ENCODE measurements at regions not wholly inside any gene's neighbourhood (a gene's known extent, or its start where the extent isn't known, plus 50 kb on each side); places are given as distances from the start of the nearest gene placed in this dataset.

- Histone ChIP-seq H3K27ac (ENCODE audit: extremely low read length, insufficient read depth, low read length) (no peak overlapping the region), H3K27me3 (ENCODE audit: control insufficient read depth in 1 of 2, insufficient read depth in 2 of 2, low read length in 2 of 2) (no peaks in the 10 kb centered on the region), H3K79me2 (ENCODE audit: insufficient read depth, low read length) (no peaks in the 10 kb centered on the region), H3K4me1 (ENCODE audit: insufficient read depth, low read length) (peaks cover 10% of the 10 kb centered on the region; the same call in 1 of the 2 replicates), H4K20me1 (ENCODE audit: insufficient read depth, low read length) (no peaks in the 10 kb centered on the region), H3K4me2 (ENCODE audit: low read depth, low read length) (0 out of 2 replicates have a peak overlapping the region, but pooled peaks have one; percentile 3), H3K4me3 (replicated peaks in 1 of 3; ENCODE audit: insufficient read depth in 1 of 3, low read depth in 2 of 3, low read length in 3 of 3) (no peak overlapping the region), H2AFZ (ENCODE audit: low read length) (no peak overlapping the region), H3K9ac (ENCODE audit: insufficient read depth, low read depth, low read length) (no peak overlapping the region), H3K36me3 (replicated peaks in 1 of 2; ENCODE audit: control insufficient read depth in 1 of 2, insufficient read depth in 2 of 2, low read length in 2 of 2) (no peaks in the 10 kb centered on the region), H3K9me3 (ENCODE audit: low read length) (peaks cover 72% of the 10 kb centered on the region)
- ATAC-seq (no peak), FAIRE-seq (no peak), DNase-seq (ENCODE audit: low spot score) (peak; percentile 16)
- intact Hi-C loops (cut with micrococcal nuclease; ENCODE audit: unreplicated experiment) (no loop called here), in situ Hi-C loops (cut with HindIII; ENCODE audit: extremely low pct_ligation_motif_present, low pct_unique_long_range_greater_than_20kb) (no loop called here)
- POLR2A ChIA-PET: no interaction called here
- BruUV-seq (replicated peaks): no TSS peak
- TF ChIP-seq MYC (CRISPR knock-in tag; IDR thresholded peaks at IDR 0.05; ENCODE audit: borderline replicate concordance): no peak
- peak; percentile 48; the same call in 1 of the 2 replicates for TF ChIP-seq FOSL2 (CRISPR knock-in tag; IDR thresholded peaks at IDR 0.05)
- no peak for TF ChIP-seq RORA (CRISPR knock-in tag; IDR thresholded peaks at IDR 0.05)
- no peak for TF ChIP-seq SATB2 (CRISPR knock-in tag; IDR thresholded peaks at IDR 0.05)
- no peak for TF ChIP-seq ZNF20 (CRISPR knock-in tag; IDR thresholded peaks at IDR 0.05)
- CTCF ChIA-PET (ENCODE audit: low intra/inter-chr PET ratio, low total read pairs): no interaction called here
- WGBS (ENCODE audit: low lambda C conversion rate): 2% methylated on average over 3 of the region's 3 CpGs
Observed at GRCh38 chr1:80656641-80657040, 1144.1 kb upstream of the ADGRL2 start.

GRCh38 chr1:80656014-80656636 is 1144.6 kb upstream of the ADGRL2 start:
- Histone ChIP-seq H4K20me1 (ENCODE audit: insufficient read depth, low read length) (no peaks in the 10 kb centered on the region), H3K4me1 (ENCODE audit: insufficient read depth, low read length) (peaks cover 10% of the 10 kb centered on the region; the same call in 1 of the 2 replicates), H3K4me2 (ENCODE audit: low read depth, low read length) (no peak overlapping the region), H3K36me3 (replicated peaks in 1 of 2; ENCODE audit: control insufficient read depth in 1 of 2, insufficient read depth in 2 of 2, low read length in 2 of 2) (no peaks in the 10 kb centered on the region), H3K79me2 (ENCODE audit: insufficient read depth, low read length) (no peaks in the 10 kb centered on the region), H3K4me3 (replicated peaks in 1 of 3; ENCODE audit: insufficient read depth in 1 of 3, low read depth in 2 of 3, low read length in 3 of 3) (no peak overlapping the region), H3K27ac (ENCODE audit: extremely low read length, insufficient read depth, low read length) (no peak overlapping the region), H2AFZ (ENCODE audit: low read length) (no peak overlapping the region), H3K27me3 (ENCODE audit: control insufficient read depth in 1 of 2, insufficient read depth in 2 of 2, low read length in 2 of 2) (no peaks in the 10 kb centered on the region), H3K9me3 (ENCODE audit: low read length) (peaks cover 72% of the 10 kb centered on the region), H3K9ac (ENCODE audit: insufficient read depth, low read depth, low read length) (no peak overlapping the region)
- FAIRE-seq: peak; percentile 43
- WGBS (ENCODE audit: low lambda C conversion rate): 0% methylated on average over 1 of the region's 1 CpG
- BruUV-seq (replicated peaks): no TSS peak
- ChIA-PET CTCF (ENCODE audit: low intra/inter-chr PET ratio, low total read pairs) (no interaction called here), POLR2A (no interaction called here)
- intact Hi-C loops (cut with micrococcal nuclease; ENCODE audit: unreplicated experiment): no loop called here
- in situ Hi-C loops (cut with HindIII; ENCODE audit: extremely low pct_ligation_motif_present, low pct_unique_long_range_greater_than_20kb): no loop called here
- peak; percentile 94 for ATAC-seq
- 0 out of 2 replicates have a peak, but pooled peaks have one; percentile 53 for TF ChIP-seq ZNF766 (CRISPR knock-in tag; IDR thresholded peaks at IDR 0.05; ENCODE audit: borderline replicate concordance)
- TF ChIP-seq POLR2AphosphoS2 (IDR thresholded peaks at IDR 0.05; ENCODE audit: low read depth, low read length): no peak
- TF ChIP-seq ZNF614 (CRISPR knock-in tag; IDR thresholded peaks at IDR 0.05; ENCODE audit: borderline replicate concordance): no peak
- 0 out of 2 replicates have a peak, but pooled peaks have one; percentile 4 for TF ChIP-seq STAG1 (CRISPR knock-in tag; IDR thresholded peaks at IDR 0.05)
- TF ChIP-seq, protein P1, sequence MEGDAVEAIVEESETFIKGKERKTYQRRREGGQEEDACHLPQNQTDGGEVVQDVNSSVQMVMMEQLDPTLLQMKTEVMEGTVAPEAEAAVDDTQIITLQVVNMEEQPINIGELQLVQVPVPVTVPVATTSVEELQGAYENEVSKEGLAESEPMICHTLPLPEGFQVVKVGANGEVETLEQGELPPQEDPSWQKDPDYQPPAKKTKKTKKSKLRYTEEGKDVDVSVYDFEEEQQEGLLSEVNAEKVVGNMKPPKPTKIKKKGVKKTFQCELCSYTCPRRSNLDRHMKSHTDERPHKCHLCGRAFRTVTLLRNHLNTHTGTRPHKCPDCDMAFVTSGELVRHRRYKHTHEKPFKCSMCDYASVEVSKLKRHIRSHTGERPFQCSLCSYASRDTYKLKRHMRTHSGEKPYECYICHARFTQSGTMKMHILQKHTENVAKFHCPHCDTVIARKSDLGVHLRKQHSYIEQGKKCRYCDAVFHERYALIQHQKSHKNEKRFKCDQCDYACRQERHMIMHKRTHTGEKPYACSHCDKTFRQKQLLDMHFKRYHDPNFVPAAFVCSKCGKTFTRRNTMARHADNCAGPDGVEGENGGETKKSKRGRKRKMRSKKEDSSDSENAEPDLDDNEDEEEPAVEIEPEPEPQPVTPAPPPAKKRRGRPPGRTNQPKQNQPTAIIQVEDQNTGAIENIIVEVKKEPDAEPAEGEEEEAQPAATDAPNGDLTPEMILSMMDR (CRISPR knock-in tag; IDR thresholded peaks at IDR 0.05): peak; percentile 40
- peak; percentile 41 for DNase-seq (ENCODE audit: low spot score)

Data from HepG2 (cell line).